HG02870 (cell line): ENCODE measurements at regions not wholly inside any gene's neighbourhood (a gene's known extent, or its start where the extent isn't known, plus 50 kb on each side); places are given as distances from the start of the nearest gene placed in this dataset.
"Not testable (repeated sequence)": the region's sequence is repeated elsewhere in the genome, so short reads cannot be mapped to it uniquely, and the experiment has no call there.

ENCODE experiments used
- ATAC-seq: cut with Tn5 transposase; IDR thresholded peaks from one replicate; pipeline ENCODE4 v1.9.1; 2021; ENCODE audit warnings: mild to moderate bottlenecking, moderate library complexity; ENCODE audit not compliant: unreplicated experiment

- ATAC-seq, result no peak
Observed at GRCh38 chr14:84485036-84485435, 1044.9 kb upstream of the FLRT2 start.

GRCh38 chr14:84490081-84490480 lies 1039.9 kb upstream of the FLRT2 start:
- ATAC-seq, result no peak

GRCh38 chr14:84492685-84493084 lies 1037.3 kb upstream of the FLRT2 start:
- ATAC-seq, result no peak

GRCh38 chr14:84493779-84494178 lies 1036.2 kb upstream of the FLRT2 start:
- no peak for ATAC-seq

GRCh38 chr14:84496677-84497076 lies 1033.3 kb upstream of the FLRT2 start:
- no peak for ATAC-seq

- not testable (repeated sequence) for ATAC-seq
Observed at GRCh38 chr14:84512823-84513222, 1017.1 kb upstream of the FLRT2 start.

- no peak for ATAC-seq
Observed at GRCh38 chr14:84519836-84520235, 1010.1 kb upstream of the FLRT2 start.

- ATAC-seq, result no peak
Observed at GRCh38 chr14:84520711-84521338, 1009.1 kb upstream of the FLRT2 start.

- ATAC-seq, result no peak
Observed at GRCh38 chr14:84523746-84524145, 1006.2 kb upstream of the FLRT2 start.

GRCh38 chr14:84527706-84528105 lies 1002.2 kb upstream of the FLRT2 start:
- no peak for ATAC-seq

GRCh38 chr14:84532016-84532415 lies 997.9 kb upstream of the FLRT2 start:
- ATAC-seq, result no peak

GRCh38 chr14:84533181-84533725 lies 996.7 kb upstream of the FLRT2 start:
- no peak for ATAC-seq

- ATAC-seq, result no peak
Observed at GRCh38 chr14:84533791-84534190, 996.2 kb upstream of the FLRT2 start.

- no peak for ATAC-seq
Observed at GRCh38 chr14:84535484-84535883, 994.5 kb upstream of the FLRT2 start.

- ATAC-seq, result no peak
Observed at GRCh38 chr14:84535976-84536375, 994.0 kb upstream of the FLRT2 start.

- no peak for ATAC-seq
Observed at GRCh38 chr14:84541018-84541417, 988.9 kb upstream of the FLRT2 start.

GRCh38 chr14:84543859-84544258 lies 986.1 kb upstream of the FLRT2 start:
- ATAC-seq, result no peak

- ATAC-seq, result no peak
Observed at GRCh38 chr14:84544486-84545131, 985.3 kb upstream of the FLRT2 start.

- no peak for ATAC-seq
Observed at GRCh38 chr14:84546236-84546635, 983.7 kb upstream of the FLRT2 start.

GRCh38 chr14:84554136-84554535 lies 975.8 kb upstream of the FLRT2 start:
- no peak for ATAC-seq

- no peak for ATAC-seq
Observed at GRCh38 chr14:84555493-84555892, 974.5 kb upstream of the FLRT2 start.

GRCh38 chr14:84566109-84566508 lies 963.8 kb upstream of the FLRT2 start:
- ATAC-seq, result no peak

- no peak for ATAC-seq
Observed at GRCh38 chr14:84575681-84576080, 954.3 kb upstream of the FLRT2 start.
